ENCODE measurements at regions not wholly inside any gene's neighbourhood (a gene's known extent, or its start where the extent isn't known, plus 50 kb on each side); places are given as distances from the start of the nearest gene placed in this dataset.

GRCh38 chr6:121668259-121668658 lies 232.8 kb downstream of the GJA1 start (continued):
- TF ChIP-seq ZNF407 (CRISPR knock-in tag; IDR thresholded peaks at IDR 0.05; ENCODE audit: not compliant biosample characterization) (no peak), REPIN1 (CRISPR knock-in tag; IDR thresholded peaks at IDR 0.05; ENCODE audit: borderline replicate concordance, low read depth) (no peak), ZFYVE20 (CRISPR knock-in tag; IDR thresholded peaks at IDR 0.05; ENCODE audit: borderline replicate concordance, low read depth) (no peak), MIER3 (CRISPR knock-in tag; IDR thresholded peaks at IDR 0.05; ENCODE audit: borderline replicate concordance) (no peak), MBNL3 (CRISPR knock-in tag; conservative IDR thresholded peaks at IDR 0.05) (no peak), IKZF1 (IDR thresholded peaks at IDR 0.05) (no peak)
